ENCODE measurements at regions not wholly inside any gene's neighbourhood (a gene's known extent, or its start where the extent isn't known, plus 50 kb on each side); places are given as distances from the start of the nearest gene placed in this dataset.
"Not testable (repeated sequence)": the region's sequence is repeated elsewhere in the genome, so short reads cannot be mapped to it uniquely, and the experiment has no call there.

DNA sequence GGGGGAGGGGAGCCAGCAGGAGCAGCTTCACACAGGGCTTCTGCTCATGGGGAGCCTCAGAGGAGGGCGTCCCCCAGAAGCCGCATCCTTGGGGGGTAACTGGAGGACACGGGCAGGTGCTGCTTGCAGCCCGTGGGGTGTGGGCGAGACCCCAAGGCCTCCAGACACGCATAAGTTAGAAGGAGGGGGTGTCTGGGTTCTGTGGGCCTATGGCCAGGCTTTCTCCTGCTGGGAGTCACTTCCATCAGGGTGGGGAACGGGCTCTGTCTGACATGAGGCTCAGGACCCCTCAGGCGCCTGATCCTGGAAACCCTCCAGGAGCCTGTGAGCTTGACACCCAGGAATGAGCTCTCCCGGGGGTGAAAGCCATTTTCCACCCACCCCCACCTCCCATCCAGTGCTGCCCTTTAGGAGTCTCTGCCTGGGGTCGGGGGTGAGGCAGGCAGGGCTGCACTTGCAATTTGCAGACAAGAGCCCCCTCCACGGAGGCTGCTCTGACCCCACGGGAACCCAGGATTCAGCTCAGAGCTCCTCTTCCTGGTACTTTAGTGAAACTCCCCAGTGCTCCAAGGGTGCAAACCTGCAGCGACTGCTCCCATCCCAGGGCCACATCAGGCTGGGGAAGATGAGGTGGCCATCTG is 325.7 kb downstream of the ADGRD1 start:
- no peaks in the 10 kb centered on the region for H3K36me3 ChIP-seq
- H3K27ac ChIP-seq, result no peak overlapping the region
- TF ChIP-seq, protein P1, sequence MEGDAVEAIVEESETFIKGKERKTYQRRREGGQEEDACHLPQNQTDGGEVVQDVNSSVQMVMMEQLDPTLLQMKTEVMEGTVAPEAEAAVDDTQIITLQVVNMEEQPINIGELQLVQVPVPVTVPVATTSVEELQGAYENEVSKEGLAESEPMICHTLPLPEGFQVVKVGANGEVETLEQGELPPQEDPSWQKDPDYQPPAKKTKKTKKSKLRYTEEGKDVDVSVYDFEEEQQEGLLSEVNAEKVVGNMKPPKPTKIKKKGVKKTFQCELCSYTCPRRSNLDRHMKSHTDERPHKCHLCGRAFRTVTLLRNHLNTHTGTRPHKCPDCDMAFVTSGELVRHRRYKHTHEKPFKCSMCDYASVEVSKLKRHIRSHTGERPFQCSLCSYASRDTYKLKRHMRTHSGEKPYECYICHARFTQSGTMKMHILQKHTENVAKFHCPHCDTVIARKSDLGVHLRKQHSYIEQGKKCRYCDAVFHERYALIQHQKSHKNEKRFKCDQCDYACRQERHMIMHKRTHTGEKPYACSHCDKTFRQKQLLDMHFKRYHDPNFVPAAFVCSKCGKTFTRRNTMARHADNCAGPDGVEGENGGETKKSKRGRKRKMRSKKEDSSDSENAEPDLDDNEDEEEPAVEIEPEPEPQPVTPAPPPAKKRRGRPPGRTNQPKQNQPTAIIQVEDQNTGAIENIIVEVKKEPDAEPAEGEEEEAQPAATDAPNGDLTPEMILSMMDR (IDR thresholded peaks at IDR 0.05; ENCODE audit: low read depth, low read length), result no peak
- no peak overlapping the region for H3K4me3 ChIP-seq (ENCODE audit: low read depth, low read length)
- no peaks in the 10 kb centered on the region for H3K9me3 ChIP-seq (ENCODE audit: severe bottlenecking)
- DNase-seq, result peak; percentile 37
- no peaks in the 10 kb centered on the region for H3K27me3 ChIP-seq (ENCODE audit: insufficient read depth, low read depth, severe bottlenecking)

DNA sequence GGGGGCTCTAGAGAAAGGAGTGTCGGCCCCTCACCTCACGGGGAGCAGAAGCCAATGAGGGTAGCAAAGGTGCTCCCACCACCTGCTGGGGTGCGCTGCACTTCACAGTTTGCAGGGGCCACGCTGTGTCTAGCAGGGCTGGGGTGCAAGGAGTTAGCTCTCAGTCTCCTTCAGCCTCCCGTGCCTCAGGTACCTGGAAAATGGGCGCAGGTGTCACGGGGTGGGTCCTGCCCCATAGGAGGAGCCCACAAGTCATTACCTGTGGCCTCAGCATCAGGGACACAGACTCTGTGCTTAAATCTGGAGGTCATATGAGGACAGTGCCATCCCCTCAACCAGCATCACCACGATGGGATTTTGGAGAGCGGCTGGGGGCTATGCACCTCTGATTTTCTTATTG is 326.7 kb downstream of the ADGRD1 start:
- Histone ChIP-seq H3K27me3 (ENCODE audit: insufficient read depth, low read depth, severe bottlenecking) (no peaks in the 10 kb centered on the region), H3K36me3 (no peaks in the 10 kb centered on the region), H3K4me3 (ENCODE audit: low read depth, low read length) (no peak overlapping the region), H3K9me3 (ENCODE audit: severe bottlenecking) (no peaks in the 10 kb centered on the region), H3K27ac (no peak overlapping the region)
- no peak for DNase-seq
- TF ChIP-seq, protein P1 (IDR thresholded peaks at IDR 0.05; ENCODE audit: low read depth, low read length), result no peak

DNA sequence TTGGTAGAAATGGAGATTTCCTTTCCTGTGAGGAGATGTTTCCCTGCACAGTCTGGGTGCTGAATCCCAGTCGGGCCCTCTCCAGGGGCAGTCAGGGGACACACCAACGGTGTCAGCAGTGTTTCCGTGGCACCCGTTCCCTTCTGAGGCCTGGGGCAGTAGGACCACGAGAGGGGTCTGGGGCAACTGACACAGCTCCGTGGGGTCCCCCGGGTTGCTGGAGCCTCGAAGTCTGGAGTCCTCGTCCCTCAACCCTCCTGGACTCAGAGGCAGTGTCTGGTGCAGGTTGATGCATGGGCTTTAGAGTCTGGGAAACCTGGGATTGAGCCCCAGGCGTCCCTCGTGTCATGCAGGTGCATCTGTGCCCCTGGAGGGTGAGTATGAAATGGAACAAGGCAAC is 327.3 kb downstream of the ADGRD1 start:
- Histone ChIP-seq H3K27me3 (ENCODE audit: insufficient read depth, low read depth, severe bottlenecking) (no peaks in the 10 kb centered on the region), H3K4me3 (ENCODE audit: low read depth, low read length) (no peak overlapping the region), H3K27ac (no peak overlapping the region), H3K9me3 (ENCODE audit: severe bottlenecking) (no peaks in the 10 kb centered on the region), H3K36me3 (no peaks in the 10 kb centered on the region)
- TF ChIP-seq, protein P1 (IDR thresholded peaks at IDR 0.05; ENCODE audit: low read depth, low read length), result no peak
- no peak for DNase-seq

GRCh38 chr12:131282292-131283080 is 328.8 kb downstream of the ADGRD1 start:
- no peak overlapping the region for H3K27ac ChIP-seq
- H3K27me3 ChIP-seq (ENCODE audit: insufficient read depth, low read depth, severe bottlenecking), result no peaks in the 10 kb centered on the region
- no peak overlapping the region for H3K4me3 ChIP-seq (ENCODE audit: low read depth, low read length)
- TF ChIP-seq, protein P1 (IDR thresholded peaks at IDR 0.05; ENCODE audit: low read depth, low read length), result no peak
- no peak for DNase-seq
- no peaks in the 10 kb centered on the region for H3K36me3 ChIP-seq
- no peaks in the 10 kb centered on the region for H3K9me3 ChIP-seq (ENCODE audit: severe bottlenecking)

- Histone ChIP-seq H3K27ac (no peak overlapping the region), H3K4me3 (ENCODE audit: low read depth, low read length) (no peak overlapping the region), H3K27me3 (ENCODE audit: insufficient read depth, low read depth, severe bottlenecking) (no peaks in the 10 kb centered on the region), H3K9me3 (ENCODE audit: severe bottlenecking) (no peaks in the 10 kb centered on the region), H3K36me3 (no peaks in the 10 kb centered on the region)
- TF ChIP-seq, protein P1 (IDR thresholded peaks at IDR 0.05; ENCODE audit: low read depth, low read length), result no peak
- DNase-seq, result no peak
These were observed 329.6 kb downstream of the ADGRD1 start for GRCh38 chr12:131283191-131283861.

GRCh38 chr12:131283862-131284825 is 330.4 kb downstream of the ADGRD1 start:
- not testable (repeated sequence) for H3K36me3 ChIP-seq

DNA sequence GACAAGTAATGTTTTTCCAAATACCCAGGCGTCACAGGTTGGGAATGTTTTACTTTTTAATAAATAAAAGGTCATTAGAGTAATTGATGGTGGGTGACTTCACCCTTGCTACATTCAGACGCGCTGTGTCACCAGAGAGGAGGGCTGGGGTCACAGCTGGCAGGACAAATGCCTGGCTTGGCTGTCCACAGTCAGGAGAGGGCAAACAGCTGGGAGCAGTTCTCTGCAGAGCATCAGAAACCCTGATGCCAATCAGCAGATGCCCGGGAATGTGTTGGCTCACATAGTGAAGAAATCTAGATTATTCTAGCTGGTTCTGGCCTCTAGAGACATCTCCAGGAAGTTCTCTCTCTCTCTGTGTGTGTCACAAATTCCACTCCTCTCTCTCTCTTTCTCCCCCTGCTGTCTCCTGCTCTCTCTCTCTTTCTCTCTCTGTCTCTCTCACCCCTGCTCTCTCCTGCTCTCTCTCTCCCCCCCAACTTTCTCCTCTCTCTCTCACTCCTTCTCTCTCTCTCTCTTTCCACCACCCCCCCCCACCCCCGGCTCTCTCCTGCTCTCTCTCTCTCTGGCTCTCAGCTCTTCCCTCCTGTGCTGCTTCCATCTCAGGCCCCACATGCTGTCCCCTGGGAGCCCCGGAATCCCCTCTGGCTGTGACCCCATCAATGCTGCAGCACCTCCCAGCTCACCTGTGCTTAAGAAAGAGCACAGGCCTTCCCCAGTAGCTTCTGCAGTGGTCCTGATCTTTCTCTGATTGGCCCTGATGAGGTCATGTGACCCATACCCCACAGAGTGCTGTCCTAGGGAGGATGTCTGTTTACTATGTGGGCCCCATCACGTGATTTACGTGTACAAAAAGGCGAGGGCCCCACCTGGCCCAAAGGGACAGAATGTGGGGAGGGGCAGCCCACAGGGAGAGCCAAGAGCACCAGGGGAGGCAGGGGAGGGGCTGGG is 331.5 kb downstream of the ADGRD1 start:
- H3K4me3 ChIP-seq (ENCODE audit: low read depth, low read length); H3K27me3 ChIP-seq (ENCODE audit: insufficient read depth, low read depth, severe bottlenecking); H3K36me3 ChIP-seq; H3K9me3 ChIP-seq (ENCODE audit: severe bottlenecking); H3K27ac ChIP-seq; DNase-seq: not testable (repeated sequence)

More at GRCh38 chr12:131283862-131284825, 330.4 kb downstream of the ADGRD1 start:
- not testable (repeated sequence) for H3K27ac ChIP-seq; H3K9me3 ChIP-seq (ENCODE audit: severe bottlenecking); DNase-seq; H3K27me3 ChIP-seq (ENCODE audit: insufficient read depth, low read depth, severe bottlenecking); H3K4me3 ChIP-seq (ENCODE audit: low read depth, low read length)
